Rectal smooth muscle tissue (tissue), 1 donor: ENCODE measurements at regions not wholly inside any gene's neighbourhood (a gene's known extent, or its start where the extent isn't known, plus 50 kb on each side); places are given as distances from the start of the nearest gene placed in this dataset.

Experiments
- H3K27ac ChIP-seq: one replicate; pipeline ENCODE4 v1.7.0; 2013; ENCODE audit warnings: low read depth, low read length, inconsistent platforms
- H3K27me3 ChIP-seq: one replicate; pipeline ENCODE4 v1.7.0; 2013; ENCODE audit warnings: low read length; ENCODE audit not compliant: control insufficient read depth, insufficient read depth
- H3K36me3 ChIP-seq: one replicate; pipeline ENCODE4 v1.7.0; 2013; ENCODE audit warnings: low read length; ENCODE audit not compliant: control insufficient read depth, insufficient read depth
- H3K4me1 ChIP-seq: one replicate; pipeline ENCODE4 v1.7.0; 2013; ENCODE audit warnings: low read length; ENCODE audit not compliant: control insufficient read depth, insufficient read depth
- H3K4me3 ChIP-seq: one replicate; pipeline ENCODE4 v1.7.0; 2013; ENCODE audit warnings: low read length
- H3K9ac ChIP-seq: one replicate; pipeline ENCODE4 v1.7.0; 2013; ENCODE audit warnings: low read length

DNA sequence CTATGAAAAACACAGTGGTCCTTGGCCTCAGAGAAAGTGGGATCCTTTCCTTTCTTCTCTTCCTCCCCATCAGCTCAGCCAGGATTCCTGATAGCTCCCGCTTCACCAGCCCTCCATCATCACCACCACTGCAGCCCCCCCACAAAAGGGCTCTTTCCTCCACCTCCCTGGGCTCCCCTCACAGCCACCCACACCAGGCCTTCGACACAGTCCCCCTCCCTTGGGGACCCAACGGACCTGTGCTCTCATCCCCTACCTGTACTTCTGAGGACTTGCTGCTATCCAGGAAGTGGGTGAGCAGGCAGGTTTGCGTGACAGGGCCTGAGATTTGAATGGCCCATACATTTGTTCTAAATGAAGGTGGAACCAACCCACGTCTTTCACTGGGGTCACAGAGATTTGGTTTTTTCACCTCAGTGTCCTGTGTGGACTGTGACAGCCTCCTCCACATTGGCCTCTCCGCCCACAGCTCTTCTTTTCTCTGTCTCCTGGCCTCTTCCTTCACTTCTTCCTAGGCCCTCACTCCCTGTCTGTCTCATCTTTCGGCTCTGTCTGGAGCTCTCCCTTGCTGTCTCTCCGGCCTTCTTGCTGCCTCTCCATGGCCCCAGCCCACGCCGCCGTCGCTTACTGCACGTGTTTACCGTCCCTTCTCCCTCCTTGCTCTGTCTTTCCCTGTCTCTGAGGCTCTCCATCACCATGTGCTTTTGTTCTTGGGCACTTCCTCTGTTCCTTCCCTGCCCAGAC lies 238.6 kb downstream of the FOXD2 start:
- Histone ChIP-seq H3K9ac (no peak overlapping the region), H3K36me3 (no peaks in the 10 kb centered on the region), H3K27me3 (no peaks in the 10 kb centered on the region), H3K4me1 (no peaks in the 10 kb centered on the region), H3K4me3 (no peak overlapping the region), H3K27ac (no peak overlapping the region)

DNA sequence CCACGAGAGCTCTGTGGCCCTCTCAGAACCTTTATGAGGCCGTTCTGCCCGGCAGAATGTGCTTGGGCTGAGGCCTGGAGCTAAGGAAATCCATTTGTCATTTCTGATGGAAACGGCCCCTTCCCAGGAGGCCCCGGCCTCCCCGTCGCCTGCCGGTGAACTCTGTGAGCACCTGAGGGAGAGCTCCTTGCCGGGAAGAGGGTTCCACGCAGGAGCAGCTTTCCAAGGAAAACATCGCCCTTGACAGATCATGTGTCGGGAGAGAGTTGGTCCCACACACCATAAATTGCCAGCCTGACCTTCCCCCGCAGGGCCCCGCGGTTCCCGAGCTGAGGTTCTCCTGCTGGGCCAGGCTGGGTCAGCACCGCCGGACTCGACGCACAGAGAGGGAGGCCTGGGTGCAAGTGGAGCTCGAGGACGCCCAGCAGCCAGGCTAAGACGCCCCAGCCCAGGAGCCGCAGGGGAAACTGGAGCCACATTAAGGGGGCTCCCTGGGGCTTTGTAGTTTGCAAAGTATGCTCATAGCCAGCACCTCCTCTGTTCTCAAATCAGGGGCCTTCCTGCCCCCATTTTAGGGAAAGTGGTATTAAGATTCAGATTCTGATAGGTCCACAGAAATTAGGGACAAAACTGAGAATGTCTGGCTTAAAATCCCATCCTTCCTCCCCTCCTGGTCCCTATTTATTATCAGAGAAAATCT lies 239.5 kb downstream of the FOXD2 start:
- no peaks in the 10 kb centered on the region for H3K27me3 ChIP-seq
- H3K36me3 ChIP-seq: no peaks in the 10 kb centered on the region
- no peaks in the 10 kb centered on the region for H3K4me1 ChIP-seq
- no peak overlapping the region for H3K4me3 ChIP-seq
- no peak overlapping the region for H3K27ac ChIP-seq
- no peak overlapping the region for H3K9ac ChIP-seq

DNA sequence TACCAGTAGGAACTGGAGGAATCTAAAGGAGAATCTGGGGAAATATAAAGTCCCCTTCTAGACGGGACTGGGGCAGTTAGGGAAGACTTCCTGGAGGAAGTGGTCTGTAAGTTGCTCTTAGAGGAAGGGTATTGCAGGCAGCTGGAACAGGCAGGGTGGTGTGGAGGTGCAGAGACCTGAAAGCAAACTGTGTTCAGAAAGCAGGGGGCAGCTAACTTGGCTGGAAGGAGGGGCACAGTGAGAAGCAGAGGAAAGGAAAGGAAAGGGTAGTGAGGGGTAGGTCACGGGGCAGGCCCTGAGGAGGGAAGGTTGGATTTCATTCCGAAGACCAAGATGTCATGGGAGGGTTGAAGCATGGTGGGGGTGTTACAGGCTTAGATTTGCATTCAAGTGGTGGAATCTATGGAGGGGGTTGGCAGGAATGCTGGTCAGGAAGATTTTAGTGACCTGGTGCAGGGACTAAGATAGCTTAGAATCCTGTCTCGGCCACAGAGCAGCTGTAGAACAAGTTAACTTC lies 240.7 kb downstream of the FOXD2 start:
- Histone ChIP-seq H3K4me1 (no peaks in the 10 kb centered on the region), H3K27me3 (no peaks in the 10 kb centered on the region), H3K9ac (no peak overlapping the region), H3K27ac (no peak overlapping the region), H3K36me3 (no peaks in the 10 kb centered on the region), H3K4me3 (no peak overlapping the region)

DNA sequence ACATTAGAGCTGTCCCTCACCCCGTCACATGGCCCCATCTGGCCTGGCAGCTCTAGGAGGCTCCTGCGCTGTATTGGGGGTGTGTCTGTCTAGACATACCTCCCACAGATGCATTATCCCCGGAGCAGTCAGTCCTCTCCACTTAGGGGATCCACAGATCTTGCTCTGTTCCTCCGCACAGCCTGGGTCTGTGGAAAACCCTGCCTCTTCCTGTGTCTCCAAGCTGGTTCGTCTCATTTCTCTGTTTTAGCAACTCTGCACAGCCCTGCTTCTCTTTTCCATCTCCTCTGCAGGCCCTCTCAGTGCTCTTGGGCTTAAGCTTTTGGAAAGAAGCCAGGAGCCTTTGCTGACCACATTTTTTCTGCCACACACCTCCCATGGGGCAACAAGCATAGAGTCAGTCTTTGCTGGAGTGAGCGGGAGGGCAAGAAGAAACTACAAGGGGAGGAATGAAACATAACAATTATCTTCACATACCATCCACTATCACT lies 241.5 kb downstream of the FOXD2 start:
- H3K9ac ChIP-seq: no peak overlapping the region
- no peak overlapping the region for H3K27ac ChIP-seq
- no peaks in the 10 kb centered on the region for H3K27me3 ChIP-seq
- H3K4me1 ChIP-seq: no peaks in the 10 kb centered on the region
- H3K36me3 ChIP-seq: no peaks in the 10 kb centered on the region
- H3K4me3 ChIP-seq: no peak overlapping the region

DNA sequence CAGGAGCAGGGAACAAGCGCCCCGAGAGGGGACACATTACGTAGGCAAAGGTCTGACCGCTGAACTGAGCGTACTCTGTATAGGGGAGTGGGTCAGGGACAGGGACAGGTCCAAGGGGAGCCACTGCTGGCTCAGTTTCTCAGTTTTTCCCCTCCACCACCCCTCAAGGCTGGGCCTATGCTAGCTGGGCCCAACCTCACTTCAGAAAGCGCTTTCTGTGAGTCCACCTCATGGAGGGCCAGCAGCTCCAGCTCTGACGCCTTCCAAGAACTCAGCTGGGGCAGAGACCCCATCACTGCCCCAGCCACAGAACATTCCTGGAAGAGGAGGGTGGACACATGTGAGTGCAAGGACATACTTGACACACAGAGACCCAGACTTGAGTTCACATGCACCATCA lies 242.0 kb downstream of the FOXD2 start:
- Histone ChIP-seq H3K4me3 (no peak overlapping the region), H3K4me1 (no peaks in the 10 kb centered on the region), H3K27ac (no peak overlapping the region), H3K9ac (no peak overlapping the region), H3K27me3 (no peaks in the 10 kb centered on the region), H3K36me3 (no peaks in the 10 kb centered on the region)

DNA sequence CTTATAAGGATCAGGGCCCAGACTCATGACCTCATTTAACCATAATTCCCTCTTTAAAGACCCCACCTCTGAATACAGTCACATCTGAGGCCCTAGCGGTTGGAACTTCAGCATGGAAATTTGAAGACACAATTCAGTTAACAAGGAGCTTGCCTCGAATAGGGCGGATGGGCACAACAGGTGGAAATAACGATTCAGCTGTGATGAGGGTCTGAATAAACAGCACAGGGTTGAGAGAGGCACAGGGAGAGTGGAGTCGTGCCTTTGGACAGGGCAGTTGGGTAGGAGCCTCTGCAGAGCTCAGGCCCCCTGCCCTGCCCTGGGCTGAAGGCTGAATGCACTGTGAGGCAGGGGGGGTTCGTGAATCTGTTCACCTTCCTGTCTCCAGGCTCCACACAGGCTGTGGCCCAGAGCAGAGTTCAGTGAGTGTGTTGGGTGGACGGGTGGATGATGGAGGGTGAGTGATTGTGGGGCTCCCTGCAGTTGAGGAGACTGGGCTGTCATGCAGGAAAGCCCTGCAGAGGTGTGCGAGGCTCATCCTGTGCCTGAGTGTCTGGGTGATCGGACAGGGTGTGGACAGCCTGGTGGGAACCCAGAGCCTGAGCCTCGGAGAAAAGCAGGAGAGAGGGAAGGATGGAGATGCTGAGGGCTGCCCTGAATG lies 243.1 kb downstream of the FOXD2 start:
- H3K4me3 ChIP-seq: no peak overlapping the region
- H3K9ac ChIP-seq: no peak overlapping the region
- no peaks in the 10 kb centered on the region for H3K27me3 ChIP-seq
- no peaks in the 10 kb centered on the region for H3K4me1 ChIP-seq
- no peaks in the 10 kb centered on the region for H3K36me3 ChIP-seq
- H3K27ac ChIP-seq: no peak overlapping the region

DNA sequence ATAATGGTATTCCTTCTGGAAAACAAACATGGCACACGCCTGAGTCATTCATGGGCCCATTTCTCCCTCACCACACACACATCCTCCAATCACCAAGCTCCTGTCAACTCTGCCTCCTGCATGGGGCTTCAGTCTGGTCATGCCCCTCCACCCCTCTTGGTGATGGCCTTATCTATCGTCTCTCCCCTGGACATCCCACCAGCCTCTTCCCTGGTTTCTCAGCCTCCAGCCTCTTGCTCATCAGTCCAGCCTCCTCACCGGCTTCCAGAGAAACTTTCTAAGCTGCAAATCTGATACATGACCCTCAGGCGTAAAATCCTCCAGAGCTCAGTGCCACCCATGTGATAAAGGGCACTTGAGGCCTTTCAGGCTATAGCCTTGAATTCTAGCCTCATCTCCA lies 243.9 kb downstream of the FOXD2 start:
- no peaks in the 10 kb centered on the region for H3K36me3 ChIP-seq
- H3K4me3 ChIP-seq: no peak overlapping the region
- no peak overlapping the region for H3K9ac ChIP-seq
- no peak overlapping the region for H3K27ac ChIP-seq
- H3K27me3 ChIP-seq: no peaks in the 10 kb centered on the region
- H3K4me1 ChIP-seq: no peaks in the 10 kb centered on the region

DNA sequence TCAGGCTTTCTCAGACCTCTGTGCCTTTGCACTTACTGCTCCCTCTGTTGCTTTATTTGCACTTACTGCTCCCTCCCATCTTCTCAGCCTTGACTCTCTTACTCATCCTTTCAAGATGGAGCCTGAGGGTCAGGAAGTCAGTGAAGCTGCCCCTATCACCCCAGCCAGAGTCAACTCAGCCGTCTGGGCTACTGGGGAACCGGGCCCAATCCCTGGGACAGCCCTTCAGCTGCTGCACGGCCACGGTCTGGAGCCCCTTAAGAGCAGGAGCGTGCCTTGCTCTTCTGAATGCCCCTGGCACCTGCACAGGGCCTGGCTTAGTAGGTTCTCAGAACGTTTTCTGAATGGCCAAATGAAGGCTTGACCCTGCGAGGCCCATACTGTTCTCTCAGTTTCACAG lies 244.4 kb downstream of the FOXD2 start:
- Histone ChIP-seq H3K4me3 (no peak overlapping the region), H3K4me1 (no peaks in the 10 kb centered on the region), H3K27ac (no peak overlapping the region), H3K27me3 (no peaks in the 10 kb centered on the region), H3K9ac (no peak overlapping the region), H3K36me3 (no peaks in the 10 kb centered on the region)

DNA sequence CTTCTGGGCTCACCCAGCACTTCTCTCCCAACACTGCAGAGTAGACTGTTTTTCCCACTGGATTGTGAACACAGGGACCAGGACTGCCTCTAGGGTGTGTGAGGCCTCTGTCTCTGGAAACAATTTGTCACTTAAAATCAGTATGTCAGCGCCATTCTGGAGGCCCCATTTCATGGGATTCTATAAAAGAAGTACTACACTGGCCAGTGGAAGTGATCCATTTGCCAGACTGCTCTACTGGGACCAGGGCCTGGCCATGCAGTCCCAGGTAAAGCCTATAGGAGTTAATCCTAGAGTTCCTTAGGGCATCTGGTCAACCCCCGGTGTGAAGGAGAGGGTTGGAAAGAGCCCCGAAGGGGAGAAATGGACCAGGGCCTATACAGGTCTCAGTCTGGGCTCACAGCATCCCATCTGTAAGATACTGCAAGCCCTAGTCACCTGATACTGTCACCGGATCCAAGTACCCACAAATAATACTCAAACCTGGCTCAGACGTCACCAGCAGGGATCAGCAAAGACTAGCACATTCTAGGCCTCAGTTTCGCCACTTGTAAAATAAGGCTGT lies 245.0 kb downstream of the FOXD2 start:
- Histone ChIP-seq H3K4me3 (no peak overlapping the region), H3K4me1 (no peaks in the 10 kb centered on the region), H3K36me3 (no peaks in the 10 kb centered on the region), H3K27ac (no peak overlapping the region), H3K27me3 (no peaks in the 10 kb centered on the region), H3K9ac (no peak overlapping the region)

DNA sequence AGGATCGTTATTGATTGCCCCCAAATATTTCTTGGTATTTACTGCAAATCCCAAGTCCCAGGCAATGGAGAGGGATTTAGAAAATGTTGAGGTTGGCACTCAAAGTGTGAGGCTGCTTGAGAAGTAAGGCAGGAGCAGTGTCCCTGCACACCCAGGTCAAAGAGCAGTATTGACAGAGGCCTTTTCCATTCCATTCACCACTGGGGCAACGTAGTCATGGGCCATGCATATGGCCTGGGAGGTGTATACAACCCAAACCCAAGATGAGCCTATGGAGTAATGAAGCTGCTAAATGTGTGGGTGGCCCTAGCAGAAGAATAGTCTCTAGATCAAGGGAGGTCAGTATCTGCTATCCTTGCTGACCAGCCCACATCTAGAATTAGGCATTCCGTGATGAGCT lies 245.6 kb downstream of the FOXD2 start:
- Histone ChIP-seq H3K4me3 (no peak overlapping the region), H3K27ac (no peak overlapping the region), H3K36me3 (no peaks in the 10 kb centered on the region), H3K9ac (no peak overlapping the region), H3K4me1 (no peaks in the 10 kb centered on the region), H3K27me3 (no peaks in the 10 kb centered on the region)

DNA sequence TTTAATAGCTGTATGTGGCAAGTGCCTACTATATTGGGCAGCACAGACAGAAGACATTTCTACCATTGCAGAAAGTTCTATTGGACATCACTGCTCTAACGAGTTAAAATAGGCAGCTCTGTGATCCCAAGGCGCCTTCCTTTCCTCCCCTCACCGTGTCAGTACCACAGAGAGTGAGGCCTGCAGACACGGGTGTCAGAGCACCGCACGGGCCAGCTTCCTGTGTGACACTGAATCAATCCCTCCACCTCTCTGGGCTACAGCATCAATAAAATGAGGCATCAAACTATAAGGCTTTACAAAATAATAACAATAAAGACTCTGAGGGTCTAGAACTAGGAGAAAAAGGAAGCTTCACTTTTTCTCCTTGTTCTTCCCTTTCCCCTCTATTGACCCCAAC lies 246.7 kb downstream of the FOXD2 start:
- no peak overlapping the region for H3K27ac ChIP-seq
- no peaks in the 10 kb centered on the region for H3K27me3 ChIP-seq
- H3K4me1 ChIP-seq: no peaks in the 10 kb centered on the region
- no peak overlapping the region for H3K9ac ChIP-seq
- H3K36me3 ChIP-seq: no peaks in the 10 kb centered on the region
- no peak overlapping the region for H3K4me3 ChIP-seq

DNA sequence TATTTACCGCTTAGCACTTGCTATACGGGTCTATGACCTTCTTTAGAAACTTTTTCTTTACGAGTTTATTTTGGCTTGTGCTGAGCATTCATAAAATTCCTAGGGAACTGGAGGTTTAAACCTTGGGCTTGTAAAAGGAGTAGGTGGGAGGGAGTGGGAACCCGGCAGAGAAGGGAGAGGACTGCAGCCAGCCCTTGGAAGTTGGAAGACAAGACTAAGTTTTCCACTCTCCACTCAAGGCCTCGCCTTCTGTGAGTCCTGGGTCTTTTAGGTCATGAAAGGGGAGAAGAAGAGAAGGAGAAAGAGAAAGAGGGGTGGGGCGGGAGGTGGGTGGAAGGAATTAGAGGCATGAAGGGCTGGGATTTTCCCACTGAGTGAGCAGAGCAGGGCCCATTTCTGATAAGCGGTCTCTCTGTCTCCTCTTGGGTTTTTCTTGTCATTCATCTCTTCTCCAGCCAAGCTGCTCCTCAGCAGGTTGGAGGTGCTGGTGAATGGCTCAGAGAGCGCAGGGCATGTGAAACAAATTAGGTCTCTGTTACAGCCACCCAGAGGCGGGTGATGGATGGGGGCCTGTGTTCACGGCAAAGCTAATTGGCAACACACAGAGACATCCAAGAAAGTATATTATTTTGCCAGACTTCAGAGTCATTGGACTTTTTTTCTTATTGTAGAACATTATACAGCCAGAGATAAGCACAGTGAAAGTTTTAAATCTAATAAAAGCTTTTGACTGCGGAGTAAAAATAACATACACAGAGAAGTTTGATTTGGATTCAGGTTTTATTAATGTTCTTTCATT lies 247.3 kb downstream of the FOXD2 start:
- Histone ChIP-seq H3K36me3 (no peaks in the 10 kb centered on the region), H3K9ac (no peak overlapping the region), H3K27me3 (no peaks in the 10 kb centered on the region), H3K4me3 (no peak overlapping the region), H3K4me1 (no peaks in the 10 kb centered on the region), H3K27ac (no peak overlapping the region)
